ENCODE measurements at regions not wholly inside any gene's neighbourhood (a gene's known extent, or its start where the extent isn't known, plus 50 kb on each side); places are given as distances from the start of the nearest gene placed in this dataset.
"Not testable (repeated sequence)": the region's sequence is repeated elsewhere in the genome, so short reads cannot be mapped to it uniquely, and the experiment has no call there.

DNA sequence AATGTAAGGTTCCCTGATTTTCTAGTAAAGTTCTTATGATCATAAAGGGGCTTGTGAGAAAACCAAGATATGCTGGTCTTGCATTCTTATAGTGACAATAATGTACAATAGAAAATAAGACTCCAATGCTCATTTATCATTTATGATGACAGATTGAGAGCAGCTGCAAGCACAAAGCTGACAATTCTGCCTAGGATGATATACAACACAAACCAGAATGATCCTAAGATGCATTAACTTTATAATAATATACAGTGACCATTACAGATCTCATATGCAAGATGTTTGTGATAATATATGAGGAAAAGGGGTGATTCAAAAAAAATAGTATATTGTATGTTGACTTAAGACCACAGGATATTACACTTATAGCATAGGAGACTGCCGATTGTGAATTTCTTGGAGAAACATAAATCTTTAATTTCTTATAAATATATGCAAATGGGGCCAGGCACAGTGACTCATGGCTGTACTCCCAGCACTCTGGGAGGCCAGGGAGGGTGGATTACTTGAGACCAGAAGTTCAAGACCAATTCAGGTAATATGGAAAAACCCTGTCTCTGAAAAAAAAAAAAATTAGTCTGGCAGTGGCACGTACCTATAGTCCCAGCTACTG is 387.0 kb downstream of the ZBBX start:
- Histone ChIP-seq H3K9me3 (no peaks in the 10 kb centered on the region), H3K36me3 (no peaks in the 10 kb centered on the region), H3K27me3 (replicated peaks; ENCODE audit: insufficient read depth) (no peaks in the 10 kb centered on the region), H3K4me1 (replicated peaks) (no peaks in the 10 kb centered on the region), H3K27ac (no peak overlapping the region), H3K4me3 (no peak overlapping the region)
- 65% methylated on average over 2 of the region's 2 CpGs for WGBS
- intact Hi-C loops (cut with DNase I): no loop called here
- TF ChIP-seq POLR2A (IDR thresholded peaks at IDR 0.05): no peak
- TF ChIP-seq, protein P1, sequence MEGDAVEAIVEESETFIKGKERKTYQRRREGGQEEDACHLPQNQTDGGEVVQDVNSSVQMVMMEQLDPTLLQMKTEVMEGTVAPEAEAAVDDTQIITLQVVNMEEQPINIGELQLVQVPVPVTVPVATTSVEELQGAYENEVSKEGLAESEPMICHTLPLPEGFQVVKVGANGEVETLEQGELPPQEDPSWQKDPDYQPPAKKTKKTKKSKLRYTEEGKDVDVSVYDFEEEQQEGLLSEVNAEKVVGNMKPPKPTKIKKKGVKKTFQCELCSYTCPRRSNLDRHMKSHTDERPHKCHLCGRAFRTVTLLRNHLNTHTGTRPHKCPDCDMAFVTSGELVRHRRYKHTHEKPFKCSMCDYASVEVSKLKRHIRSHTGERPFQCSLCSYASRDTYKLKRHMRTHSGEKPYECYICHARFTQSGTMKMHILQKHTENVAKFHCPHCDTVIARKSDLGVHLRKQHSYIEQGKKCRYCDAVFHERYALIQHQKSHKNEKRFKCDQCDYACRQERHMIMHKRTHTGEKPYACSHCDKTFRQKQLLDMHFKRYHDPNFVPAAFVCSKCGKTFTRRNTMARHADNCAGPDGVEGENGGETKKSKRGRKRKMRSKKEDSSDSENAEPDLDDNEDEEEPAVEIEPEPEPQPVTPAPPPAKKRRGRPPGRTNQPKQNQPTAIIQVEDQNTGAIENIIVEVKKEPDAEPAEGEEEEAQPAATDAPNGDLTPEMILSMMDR (IDR thresholded peaks at IDR 0.05): no peak
- no peak for TF ChIP-seq POLR2AphosphoS5 (IDR thresholded peaks at IDR 0.05)
- no peak for DNase-seq (ENCODE audit: low spot score)

DNA sequence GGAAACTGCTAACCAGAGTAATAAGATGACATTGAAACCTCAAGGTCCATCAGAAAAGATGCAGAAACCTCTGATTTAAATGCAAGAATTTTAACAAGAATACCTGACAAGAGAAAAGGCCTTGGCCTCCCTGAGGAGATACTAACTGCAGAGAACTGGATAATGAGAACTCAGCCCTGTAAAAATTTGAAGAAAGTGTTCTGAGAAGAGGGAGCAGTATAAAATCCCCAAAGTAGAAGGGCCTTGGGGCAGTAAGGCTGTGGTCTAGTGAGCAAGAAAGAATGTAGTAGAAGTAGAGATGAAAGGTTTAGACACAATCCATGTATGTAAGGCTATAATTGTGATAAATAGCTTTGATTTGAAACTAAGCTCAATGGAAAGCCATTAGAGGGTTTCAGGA is 394.1 kb downstream of the ZBBX start:
- H3K36me3 ChIP-seq: no peaks in the 10 kb centered on the region
- DNase-seq (ENCODE audit: low spot score): no peak
- H3K27me3 ChIP-seq (replicated peaks; ENCODE audit: insufficient read depth): no peaks in the 10 kb centered on the region
- no peaks in the 10 kb centered on the region for H3K4me1 ChIP-seq (replicated peaks)
- no peaks in the 10 kb centered on the region for H3K9me3 ChIP-seq
- intact Hi-C loops (cut with DNase I): no loop called here
- no peak overlapping the region for H3K27ac ChIP-seq
- TF ChIP-seq POLR2A (IDR thresholded peaks at IDR 0.05) (no peak), POLR2AphosphoS5 (IDR thresholded peaks at IDR 0.05) (no peak)
- TF ChIP-seq, protein P1 (IDR thresholded peaks at IDR 0.05): no peak
- no peak overlapping the region for H3K4me3 ChIP-seq

DNA sequence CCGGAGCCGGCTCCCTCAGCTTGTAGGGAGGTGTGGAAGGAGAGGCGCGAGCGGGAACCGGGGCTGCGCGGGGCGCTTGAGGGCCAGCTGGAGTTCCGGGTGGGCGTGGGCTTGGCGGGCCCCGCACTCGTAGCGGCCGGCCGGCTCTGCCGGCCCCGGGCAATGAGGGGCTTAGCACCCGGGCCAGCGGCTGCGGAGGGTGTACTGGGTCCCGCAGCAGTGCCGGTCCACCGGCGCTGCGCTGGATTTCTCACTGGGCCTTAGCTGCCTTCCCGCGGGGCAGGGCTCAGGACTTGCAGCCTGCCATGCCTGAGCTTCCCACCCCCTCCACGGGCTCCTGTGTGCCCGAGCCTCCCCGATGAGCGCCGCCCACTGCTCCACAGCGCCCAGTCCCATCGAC is 404.3 kb downstream of the ZBBX start:
- WGBS: 95% methylated on average over 33 of the region's 36 CpGs
- H3K27me3 ChIP-seq (replicated peaks; ENCODE audit: insufficient read depth); H3K4me3 ChIP-seq; intact Hi-C loops (cut with DNase I); H3K9me3 ChIP-seq; H3K36me3 ChIP-seq; DNase-seq (ENCODE audit: low spot score); H3K27ac ChIP-seq; H3K4me1 ChIP-seq (replicated peaks): not testable (repeated sequence)

DNA sequence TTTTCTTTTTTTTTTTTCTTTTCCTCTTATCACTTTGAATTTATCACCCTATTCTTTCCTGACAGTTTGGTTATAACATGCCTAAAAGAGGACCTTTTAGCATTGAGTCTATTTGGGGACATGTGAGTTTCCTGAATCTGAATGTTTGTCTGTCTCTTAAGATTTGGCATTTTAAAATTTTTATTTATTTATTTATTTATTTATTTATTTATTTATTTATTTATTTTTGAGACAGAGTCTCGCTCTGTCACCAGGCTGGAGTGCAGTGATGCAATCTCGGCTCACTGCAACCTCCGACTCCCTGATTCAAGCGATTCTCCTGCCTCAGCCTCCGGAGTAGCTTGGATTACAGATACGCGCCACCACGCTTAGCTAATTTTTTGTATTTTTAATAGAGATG is 412.4 kb downstream of the ZBBX start:
- H3K4me3 ChIP-seq; H3K36me3 ChIP-seq; H3K27ac ChIP-seq; H3K27me3 ChIP-seq (replicated peaks; ENCODE audit: insufficient read depth); H3K9me3 ChIP-seq; DNase-seq (ENCODE audit: low spot score); H3K4me1 ChIP-seq (replicated peaks); intact Hi-C loops (cut with DNase I): not testable (repeated sequence)
- WGBS: 97% methylated on average over 8 of the region's 8 CpGs

DNA sequence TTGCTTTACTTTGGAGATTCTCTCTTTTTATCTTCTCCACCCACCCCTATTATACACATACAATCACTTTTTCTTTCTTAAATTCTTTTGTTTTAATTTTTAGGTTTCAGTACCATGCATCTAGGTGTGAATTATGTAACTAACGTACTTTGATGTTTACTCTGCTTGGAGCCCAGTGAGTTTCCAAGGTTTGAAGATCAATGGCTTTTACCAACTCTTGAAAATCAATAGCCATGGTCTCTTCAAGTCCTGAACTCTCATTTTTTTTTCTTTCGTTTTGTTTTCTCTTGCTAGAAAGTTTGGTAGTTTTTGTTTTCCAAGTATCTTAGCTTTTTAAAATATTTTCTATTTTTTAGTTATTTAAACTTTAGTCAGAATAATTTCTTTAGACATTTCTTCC is 417.2 kb downstream of the ZBBX start:
- Histone ChIP-seq H3K9me3 (no peaks in the 10 kb centered on the region), H3K4me1 (replicated peaks) (no peaks in the 10 kb centered on the region), H3K27ac (no peak overlapping the region), H3K36me3 (no peaks in the 10 kb centered on the region), H3K4me3 (no peak overlapping the region), H3K27me3 (replicated peaks; ENCODE audit: insufficient read depth) (no peaks in the 10 kb centered on the region)
- intact Hi-C loops (cut with DNase I): no loop called here
- no peak for TF ChIP-seq POLR2AphosphoS5 (IDR thresholded peaks at IDR 0.05)
- no peak for TF ChIP-seq POLR2A (IDR thresholded peaks at IDR 0.05)
- TF ChIP-seq, protein P1 (IDR thresholded peaks at IDR 0.05): no peak
- DNase-seq (ENCODE audit: low spot score): no peak
- 63% methylated on average over 2 of the region's 2 CpGs for WGBS

DNA sequence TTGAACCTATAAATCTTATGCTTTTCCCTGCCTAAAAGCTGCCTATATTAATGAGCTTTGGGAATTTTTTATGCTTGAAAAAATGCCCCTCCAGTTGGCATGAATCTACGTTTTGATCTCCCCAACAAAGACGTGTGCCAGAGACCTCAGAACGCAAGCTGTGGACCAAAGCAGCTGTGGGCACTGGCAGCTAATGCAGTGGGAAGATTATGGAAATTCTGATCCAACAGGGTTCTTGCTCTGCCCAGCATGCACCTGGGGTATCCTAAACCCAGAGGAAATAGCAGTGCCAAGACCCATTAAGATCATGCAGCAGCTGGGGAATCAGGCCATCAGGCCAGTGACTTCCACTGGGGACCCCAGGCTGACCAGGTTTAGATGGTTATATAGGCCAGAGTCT is 423.0 kb downstream of the ZBBX start:
- intact Hi-C loops (cut with DNase I): no loop called here
- no peaks in the 10 kb centered on the region for H3K27me3 ChIP-seq (replicated peaks; ENCODE audit: insufficient read depth)
- no peak overlapping the region for H3K27ac ChIP-seq
- H3K9me3 ChIP-seq: no peaks in the 10 kb centered on the region
- H3K4me1 ChIP-seq (replicated peaks): no peaks in the 10 kb centered on the region
- WGBS: 83% methylated on average over 3 of the region's 3 CpGs
- no peak for DNase-seq (ENCODE audit: low spot score)
- H3K36me3 ChIP-seq: no peaks in the 10 kb centered on the region
- H3K4me3 ChIP-seq: no peak overlapping the region
- no peak for TF ChIP-seq POLR2A (IDR thresholded peaks at IDR 0.05)
- TF ChIP-seq, protein P1 (IDR thresholded peaks at IDR 0.05): no peak
- no peak for TF ChIP-seq POLR2AphosphoS5 (IDR thresholded peaks at IDR 0.05)

Measured in prostate gland (tissue), 2 donors.